GM19438 (cell line): ENCODE measurements at regions not wholly inside any gene's neighbourhood (a gene's known extent, or its start where the extent isn't known, plus 50 kb on each side); places are given as distances from the start of the nearest gene placed in this dataset.
"Not testable (repeated sequence)": the region's sequence is repeated elsewhere in the genome, so short reads cannot be mapped to it uniquely, and the experiment has no call there.

Experiments
- ATAC-seq: cut with Tn5 transposase; IDR thresholded peaks from one replicate; pipeline ENCODE4 v1.9.1; 2021; ENCODE audit warnings: low read depth; ENCODE audit not compliant: unreplicated experiment

DNA sequence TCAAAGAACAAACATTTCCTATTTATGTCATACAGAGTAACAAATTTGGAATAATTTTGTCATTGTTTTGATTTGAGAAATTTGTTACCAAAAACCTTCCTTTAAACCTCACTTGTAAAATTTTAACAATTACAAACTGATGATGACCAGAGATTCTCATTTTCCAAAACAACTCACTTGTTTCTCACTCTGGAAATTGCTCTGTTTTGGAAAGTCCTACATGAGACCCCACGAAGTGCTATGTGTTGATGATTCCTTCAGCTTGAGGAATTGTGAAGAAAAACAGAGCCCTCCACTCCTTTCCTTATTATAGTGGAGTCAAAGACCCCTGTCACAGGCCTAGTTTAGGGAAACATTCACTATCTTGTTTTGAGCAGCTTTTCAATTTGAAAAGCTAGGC, 157.6 kb upstream of the RASGRP1 start:
- ATAC-seq, result no peak

DNA sequence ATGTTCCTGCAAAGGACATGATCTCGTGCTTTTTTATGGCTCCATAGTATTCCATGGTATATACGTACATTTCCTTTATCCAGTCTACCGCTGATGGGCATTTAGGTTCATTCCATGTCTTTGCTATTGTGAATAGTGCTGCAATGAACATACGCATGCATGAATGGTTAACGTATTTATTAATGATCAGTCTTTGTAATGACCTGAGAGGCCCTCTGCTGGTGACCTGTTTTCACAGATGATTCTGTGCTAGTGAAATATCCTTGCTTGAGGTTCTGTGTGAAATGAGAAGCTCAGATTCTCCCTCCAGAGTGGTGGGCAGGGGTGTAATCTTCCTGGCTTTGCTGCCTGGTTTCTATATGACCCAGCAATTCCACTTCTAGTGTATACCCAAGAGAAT, 160.2 kb upstream of the RASGRP1 start:
- ATAC-seq, result no peak

GRCh38 chr15:38726187-38726586, 161.6 kb upstream of the RASGRP1 start:
- no peak for ATAC-seq

DNA sequence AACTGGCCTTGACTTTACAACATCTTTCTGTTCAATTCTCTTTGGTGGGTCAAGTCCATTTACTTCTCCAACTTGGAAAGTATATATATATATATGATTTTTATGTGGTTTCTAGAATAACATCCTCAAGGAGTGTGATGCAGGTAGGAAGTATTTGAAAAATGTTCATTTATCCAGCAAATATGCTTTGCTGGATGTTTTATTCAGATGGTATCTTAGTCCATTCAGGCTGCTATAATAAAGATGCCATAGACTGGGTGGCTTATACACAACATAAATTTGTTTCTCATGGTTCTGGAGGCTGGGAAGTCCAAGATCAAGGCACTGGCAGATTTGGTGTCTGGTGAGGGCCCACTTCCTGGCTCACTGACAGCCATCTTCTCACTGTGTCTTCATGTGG, 168.7 kb upstream of the RASGRP1 start:
- no peak for ATAC-seq

DNA sequence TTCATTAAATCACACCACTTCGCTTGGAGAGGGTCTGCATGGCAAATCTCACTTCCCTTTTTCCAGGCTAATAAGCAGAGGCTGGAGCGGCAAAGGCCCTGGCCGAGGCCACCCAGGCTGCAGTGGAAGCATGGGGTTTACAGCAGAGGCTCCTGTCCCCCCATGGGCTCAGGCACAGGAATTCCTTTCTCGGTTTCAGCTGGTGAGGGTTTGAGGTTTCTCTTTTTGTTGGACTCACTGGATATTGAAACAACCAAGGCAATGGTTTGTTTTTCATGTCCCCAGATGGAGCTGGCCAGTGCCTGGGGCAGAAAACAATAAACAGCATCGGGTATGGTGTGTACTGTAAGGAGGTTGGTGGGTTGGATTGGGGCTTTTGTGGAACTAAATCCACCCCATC, 175.6 kb upstream of the RASGRP1 start:
- ATAC-seq, result no peak

- no peak for ATAC-seq
Observed at GRCh38 chr15:38743147-38743546, 178.5 kb upstream of the RASGRP1 start.

- no peak for ATAC-seq
Observed at GRCh38 chr15:38745126-38745525, 180.5 kb upstream of the RASGRP1 start.

- no peak for ATAC-seq
Observed at GRCh38 chr15:38745626-38746025, 181.0 kb upstream of the RASGRP1 start.

GRCh38 chr15:38746211-38746610, 181.6 kb upstream of the RASGRP1 start:
- no peak for ATAC-seq

DNA sequence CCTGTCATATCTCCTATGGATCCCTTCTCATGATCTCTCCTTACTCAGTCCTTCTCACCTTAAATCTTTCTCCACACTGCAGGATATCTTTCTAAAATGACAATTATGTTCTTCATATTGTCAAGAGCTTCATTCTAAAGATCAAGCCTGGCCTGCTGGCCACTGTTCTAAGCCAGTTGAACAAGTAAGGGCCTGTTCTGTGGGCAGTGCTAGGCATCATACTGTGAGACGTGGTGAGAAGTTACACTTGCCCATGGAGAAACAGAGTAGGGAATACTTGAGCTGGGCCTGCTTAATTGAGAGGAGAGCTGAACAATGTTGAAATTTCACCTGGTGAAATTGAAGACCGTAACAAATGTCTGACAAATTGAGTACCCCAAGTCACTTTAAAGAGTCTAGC, 184.1 kb upstream of the RASGRP1 start:
- no peak for ATAC-seq

- ATAC-seq, result no peak
Observed at GRCh38 chr15:38750786-38751185, 186.2 kb upstream of the RASGRP1 start.

DNA sequence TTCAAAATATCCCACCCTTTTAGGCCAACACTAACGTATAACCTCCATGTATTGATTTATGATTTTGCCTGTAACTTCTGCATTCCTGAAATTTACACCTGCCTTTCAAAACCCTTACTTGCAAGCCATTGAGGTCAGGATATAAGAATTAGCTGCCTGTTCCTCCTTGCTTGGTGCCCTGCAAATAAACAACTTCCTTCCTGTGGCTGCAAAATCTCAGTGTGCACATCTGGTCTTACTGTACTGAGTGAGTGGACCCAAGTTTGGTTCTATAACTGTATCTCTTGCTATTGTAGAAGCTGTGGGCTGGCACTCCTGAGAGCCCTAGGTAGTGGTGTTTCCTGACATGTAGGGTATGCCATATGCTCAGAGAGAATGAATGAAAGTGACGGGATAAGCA, 191.1 kb upstream of the RASGRP1 start:
- ATAC-seq, result no peak

GRCh38 chr15:38756441-38756840, 191.8 kb upstream of the RASGRP1 start:
- no peak for ATAC-seq

GRCh38 chr15:38758043-38758442, 193.4 kb upstream of the RASGRP1 start:
- no peak for ATAC-seq

DNA sequence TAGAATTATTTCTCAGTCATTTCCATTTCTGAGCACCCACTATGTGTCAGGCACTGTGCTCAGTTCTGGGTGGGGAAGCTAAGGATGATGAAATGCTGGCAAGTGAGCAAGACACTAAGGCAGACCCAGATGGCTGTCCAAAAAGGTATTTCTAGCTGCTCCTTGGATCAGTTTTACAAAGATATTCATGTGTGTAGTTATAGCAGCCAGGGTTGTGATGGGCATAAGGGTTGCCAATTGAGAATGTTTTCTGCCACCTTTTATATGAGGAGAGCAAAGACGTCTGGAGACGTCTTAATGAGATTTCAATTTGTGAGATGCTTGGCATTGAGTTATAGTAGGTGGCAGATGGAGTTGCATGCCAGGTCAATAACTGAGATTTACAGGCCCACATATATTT, 197.1 kb upstream of the RASGRP1 start:
- no peak for ATAC-seq

DNA sequence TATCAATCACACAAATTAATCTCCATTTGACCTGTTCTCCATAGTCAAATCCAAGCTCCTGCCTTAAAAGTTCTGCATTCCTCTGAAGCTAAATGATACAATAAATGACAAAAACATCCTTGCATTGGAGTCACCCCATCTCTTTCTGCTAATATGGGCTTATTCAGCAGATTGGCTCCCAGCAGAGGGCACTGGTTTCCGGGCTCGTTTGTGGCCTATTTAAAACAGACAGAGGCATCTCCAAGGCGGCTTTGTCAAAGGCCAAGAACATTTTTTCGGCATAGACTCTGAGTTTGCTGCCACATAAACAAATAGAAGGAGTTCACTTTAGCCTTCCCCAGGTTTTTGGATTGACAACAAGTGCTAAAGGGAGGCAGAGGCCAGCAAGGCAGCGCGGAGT, 204.4 kb upstream of the RASGRP1 start:
- ATAC-seq, result no peak

DNA sequence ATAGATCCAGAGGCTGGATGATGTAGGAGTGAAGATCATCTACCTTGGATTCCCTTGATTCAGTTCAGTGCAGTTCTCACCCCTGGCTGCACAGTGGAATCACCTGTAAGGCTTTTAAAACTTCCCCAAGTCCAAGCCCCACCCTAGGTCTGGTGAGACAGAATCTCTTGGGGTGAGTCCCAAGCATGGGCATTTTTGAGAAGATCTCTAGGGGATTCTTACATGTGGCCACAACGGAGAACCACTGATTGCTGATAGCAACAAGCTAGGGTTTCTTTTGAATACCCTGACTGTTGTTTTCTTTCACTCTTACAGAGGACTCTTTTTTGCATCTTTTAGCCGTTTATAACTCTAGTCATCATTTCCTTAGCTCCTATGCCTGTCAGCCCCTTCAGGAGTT, 204.9 kb upstream of the RASGRP1 start:
- ATAC-seq, result no peak

GRCh38 chr15:38774076-38774475, 209.5 kb upstream of the RASGRP1 start:
- not testable (repeated sequence) for ATAC-seq

- no peak for ATAC-seq
Observed at GRCh38 chr15:38781196-38781595, 216.6 kb upstream of the RASGRP1 start.

GRCh38 chr15:38782156-38782555, 217.5 kb upstream of the RASGRP1 start:
- no peak for ATAC-seq

- no peak for ATAC-seq
Observed at GRCh38 chr15:38788918-38789317, 224.3 kb upstream of the RASGRP1 start.

GRCh38 chr15:38789566-38789965, 225.0 kb upstream of the RASGRP1 start:
- ATAC-seq, result no peak

GRCh38 chr15:38793206-38793810, 228.7 kb upstream of the RASGRP1 start:
- no peak for ATAC-seq
